GM23338 (cell line): ENCODE measurements at regions not wholly inside any gene's neighbourhood (a gene's known extent, or its start where the extent isn't known, plus 50 kb on each side); places are given as distances from the start of the nearest gene placed in this dataset.

Experiments
- ATAC-seq: fragments of 200-7000 bp; cut with Tn5 transposase; 3 replicates; pipeline ENCODE4 v1.9.1; 2020
- DNase-seq: peaks from one replicate; pipeline ENCODE4 v3.0.0-alpha.2; 2015; ENCODE audit warnings: low spot score
- H2AFZ ChIP-seq: fragments of 200-600 bp; sonication (generic); 2 replicates; pipeline ENCODE4 v1.8.0; 2016; ENCODE audit warnings: antibody characterized with exemption, mild to moderate bottlenecking, moderate library complexity
- H3F3A ChIP-seq: fragments of 200-600 bp; sonication (generic); replicated peaks from 2 replicates; pipeline ENCODE4 v1.8.0; 2017; ENCODE audit warnings: antibody characterized with exemption, mixed run types, low read depth
- H3K27ac ChIP-seq: fragments of 200-600 bp; sonication (generic); 2 replicates; pipeline ENCODE4 v1.6.1; 2016; ENCODE audit warnings: low read depth
- H3K27me3 ChIP-seq: fragments of 200-600 bp; sonication (generic); 2 replicates; pipeline ENCODE4 v1.8.0; 2016; ENCODE audit warnings: mild to moderate bottlenecking, mixed run types, moderate library complexity; ENCODE audit not compliant: insufficient read depth
- H3K36me3 ChIP-seq: fragments of 200-600 bp; sonication (generic); 2 replicates; pipeline ENCODE4 v1.8.0; 2016; ENCODE audit warnings: mild to moderate bottlenecking; ENCODE audit not compliant: insufficient read depth
- H3K4me1 ChIP-seq: fragments of 200-600 bp; sonication (generic); 2 replicates; pipeline ENCODE4 v1.8.0; 2016; ENCODE audit warnings: mild to moderate bottlenecking, moderate library complexity; ENCODE audit not compliant: insufficient read depth
- H3K4me2 ChIP-seq: fragments of 200-600 bp; sonication (generic); 2 replicates; pipeline ENCODE4 v1.7.1; 2017; ENCODE audit warnings: mixed run types
- H3K4me3 ChIP-seq: fragments of 200-600 bp; sonication (generic); 2 replicates; pipeline ENCODE4 v1.6.1; 2016; ENCODE audit warnings: mixed run types
- H3K79me2 ChIP-seq: fragments of 200-600 bp; sonication (generic); replicated peaks from 2 replicates; pipeline ENCODE4 v1.8.0; 2017; ENCODE audit warnings: mild to moderate bottlenecking; ENCODE audit not compliant: insufficient read depth
- H3K9me2 ChIP-seq: fragments of 200-600 bp; sonication (generic); 2 replicates; pipeline ENCODE4 v1.8.0; 2017; ENCODE audit not compliant: insufficient read depth
- H4K20me1 ChIP-seq: fragments of 200-600 bp; sonication (generic); replicated peaks from 2 replicates; pipeline ENCODE4 v1.8.0; 2017; ENCODE audit warnings: mild to moderate bottlenecking; ENCODE audit not compliant: insufficient read depth
- H3K27ac Mint-ChIP-seq: 2 replicates; pipeline ENCODE4 v1.8.0; 2020; ENCODE audit warnings: inconsistent platforms, mild to moderate bottlenecking, moderate library complexity, mixed read lengths
- H3K27me3 Mint-ChIP-seq: 3 replicates; pipeline ENCODE4 v1.8.0; 2022; ENCODE audit warnings: low read depth, mild to moderate bottlenecking, moderate library complexity, mixed read lengths, inconsistent platforms; ENCODE audit not compliant: insufficient read depth, poor library complexity
- H3K36me3 Mint-ChIP-seq: 3 replicates; pipeline ENCODE4 v1.8.0; 2021; ENCODE audit warnings: low read depth, mild to moderate bottlenecking, inconsistent platforms, moderate library complexity, mixed read lengths
- H3K4me1 Mint-ChIP-seq: 3 replicates; pipeline ENCODE4 v1.8.0; 2020; ENCODE audit warnings: mild to moderate bottlenecking, inconsistent platforms, mixed read lengths
- H3K4me3 Mint-ChIP-seq: 3 replicates; pipeline ENCODE4 v1.8.0; 2021; ENCODE audit warnings: moderate library complexity, mild to moderate bottlenecking, inconsistent platforms, mixed read lengths
- H3K9me3 Mint-ChIP-seq: 3 replicates; pipeline ENCODE4 v1.8.0; 2020; ENCODE audit warnings: moderate library complexity, mild to moderate bottlenecking, inconsistent platforms, mixed read lengths
- CREB1 ChIP-seq: fragments of 250-450 bp; sonication (Bioruptor Pico); IDR thresholded peaks from 2 replicates; pipeline ENCODE4 v1.5.0; 2020; ENCODE audit warnings: low read depth, mild to moderate bottlenecking, moderate library complexity
- EZH2 ChIP-seq: fragments of 200-600 bp; sonication (generic); IDR thresholded peaks from one replicate; pipeline ENCODE4 v1.8.0; 2017; ENCODE audit warnings: antibody characterized with exemption, mild to moderate bottlenecking, low read depth; ENCODE audit not compliant: unreplicated experiment
- ZNF462 ChIP-seq: fragments of 250-450 bp; sonication (Bioruptor Pico); IDR thresholded peaks from 2 replicates; pipeline ENCODE4 v1.5.0; 2020; ENCODE audit warnings: mild to moderate bottlenecking, moderate library complexity

DNA sequence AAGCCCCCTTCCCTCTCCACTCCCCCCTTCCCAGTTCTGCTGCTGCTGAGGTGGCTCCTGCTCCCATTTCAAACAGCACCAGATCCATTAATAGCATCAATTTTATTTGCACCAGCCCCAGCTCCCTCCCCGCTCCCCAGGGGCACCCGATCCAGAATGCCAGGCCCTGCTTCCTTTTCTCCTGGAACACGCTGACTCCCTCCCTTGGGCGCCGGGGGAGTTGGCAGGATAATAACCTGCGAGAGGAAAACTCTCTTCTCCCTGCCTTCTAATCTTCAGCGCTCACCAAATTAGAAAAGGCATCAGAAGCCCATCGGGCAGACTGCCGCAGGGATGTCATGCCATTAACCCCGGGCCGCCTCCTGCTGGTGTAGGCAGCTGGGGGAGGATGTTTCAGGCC, 77.8 kb downstream of the NCR2 start:
- Histone ChIP-seq H3K36me3 (no peaks in the 10 kb centered on the region; the same call in 1 of the 2 replicates), H3K27ac (no peak overlapping the region), H3K4me2 (0 out of 2 replicates have a peak overlapping the region, but pooled peaks have one; percentile 14), H4K20me1 (no peaks in the 10 kb centered on the region; the same call in 1 of the 2 replicates), H3K79me2 (no peaks in the 10 kb centered on the region), H3K4me3 (0 out of 2 replicates have a peak overlapping the region, but pooled peaks have one; percentile 20), H3K4me1 (peaks cover 35% of the 10 kb centered on the region; the same call in 1 of the 2 replicates), H3K27me3 (peaks cover 100% of the 10 kb centered on the region), H3F3A (peaks cover 23% of the 10 kb centered on the region), H3K9me2 (no peaks in the 10 kb centered on the region), H2AFZ (no peak overlapping the region)
- Mint-ChIP-seq H3K27ac (no peak overlapping the region), H3K4me3 (0 out of 3 replicates have a peak overlapping the region, but pooled peaks have one; percentile 36), H3K27me3 (peaks cover 99% of the 10 kb centered on the region), H3K9me3 (no peaks in the 10 kb centered on the region), H3K4me1 (peaks cover 34% of the 10 kb centered on the region), H3K36me3 (no peaks in the 10 kb centered on the region; the same call in 2 of the 3 replicates)
- DNase-seq (peak; percentile 30), ATAC-seq (no peak)
- TF ChIP-seq EZH2 (peak; percentile 71), CREB1 (CRISPR knock-in tag) (no peak)

- Histone ChIP-seq H3F3A (0 out of 2 replicates have a peak, but pooled peaks cover 7% of the 10 kb centered on the region), H3K4me1 (peaks cover 22% of the 10 kb centered on the region; the same call in 1 of the 2 replicates), H3K27me3 (peaks cover 100% of the 10 kb centered on the region), H3K79me2 (no peaks in the 10 kb centered on the region), H3K9me2 (no peaks in the 10 kb centered on the region), H3K36me3 (no peaks in the 10 kb centered on the region; the same call in 1 of the 2 replicates), H3K27ac (no peak overlapping the region), H4K20me1 (no peaks in the 10 kb centered on the region; the same call in 1 of the 2 replicates), H2AFZ (no peak overlapping the region), H3K4me3 (no peak overlapping the region), H3K4me2 (no peak overlapping the region)
- DNase-seq (no peak), ATAC-seq (no peak)
- H3K4me3 Mint-ChIP-seq = no peak overlapping the region
- peaks cover 79% of the 10 kb centered on the region for H3K27me3 Mint-ChIP-seq
- peaks cover 26% of the 10 kb centered on the region for H3K4me1 Mint-ChIP-seq
- TF ChIP-seq EZH2 (peak; percentile 10), ZNF462 (CRISPR knock-in tag) (no peak)
- H3K27ac Mint-ChIP-seq = no peak overlapping the region
- no peaks in the 10 kb centered on the region for H3K9me3 Mint-ChIP-seq
- H3K36me3 Mint-ChIP-seq = no peaks in the 10 kb centered on the region; the same call in 2 of the 3 replicates
Measured at GRCh38 chr6:41416501-41416837, 81.1 kb downstream of the NCR2 start.
